GM21717 (cell line): ENCODE measurements at regions not wholly inside any gene's neighbourhood (a gene's known extent, or its start where the extent isn't known, plus 50 kb on each side); places are given as distances from the start of the nearest gene placed in this dataset.
"Not testable (repeated sequence)": the region's sequence is repeated elsewhere in the genome, so short reads cannot be mapped to it uniquely, and the experiment has no call there.

Experiments used
- ATAC-seq: cut with Tn5 transposase; IDR thresholded peaks from one replicate; pipeline ENCODE4 v1.9.1; 2021; ENCODE audit warnings: mild to moderate bottlenecking, moderate library complexity; ENCODE audit not compliant: unreplicated experiment

- ATAC-seq: no peak
Measured at GRCh38 chr9:100700689-100701318, 122.9 kb downstream of the CAVIN4 start.

- peak; percentile 87 for ATAC-seq
Measured at GRCh38 chr9:100714372-100715099, 136.7 kb downstream of the CAVIN4 start.

GRCh38 chr9:100715100-100715380 lies 137.2 kb downstream of the CAVIN4 start:
- no peak for ATAC-seq

- no peak for ATAC-seq
Measured at GRCh38 chr9:100718717-100719116, 140.8 kb downstream of the CAVIN4 start.

GRCh38 chr9:100720922-100721321 lies 143.0 kb downstream of the CAVIN4 start:
- ATAC-seq: no peak

GRCh38 chr9:100724886-100725285 lies 147.0 kb downstream of the CAVIN4 start:
- ATAC-seq: no peak

- ATAC-seq: no peak
Measured at GRCh38 chr9:100725371-100725770, 147.5 kb downstream of the CAVIN4 start.

GRCh38 chr9:100729336-100729895 lies 151.5 kb downstream of the CAVIN4 start:
- ATAC-seq: no peak

GRCh38 chr9:100730086-100730485 lies 152.2 kb downstream of the CAVIN4 start:
- no peak for ATAC-seq

- ATAC-seq: no peak
Measured at GRCh38 chr9:100731038-100731556, 153.2 kb downstream of the CAVIN4 start.

- ATAC-seq: no peak
Measured at GRCh38 chr9:100731557-100731956, 153.7 kb downstream of the CAVIN4 start.

GRCh38 chr9:100739208-100739607 lies 161.3 kb downstream of the CAVIN4 start:
- ATAC-seq: no peak

- ATAC-seq: no peak
Measured at GRCh38 chr9:100739666-100740065, 161.8 kb downstream of the CAVIN4 start.

- ATAC-seq: not testable (repeated sequence)
Measured at GRCh38 chr9:100748930-100749329, 171.1 kb downstream of the CAVIN4 start.

- no peak for ATAC-seq
Measured at GRCh38 chr9:100756217-100756616, 178.3 kb downstream of the CAVIN4 start.

GRCh38 chr9:100759215-100759614 lies 181.3 kb downstream of the CAVIN4 start:
- no peak for ATAC-seq

GRCh38 chr9:100761276-100761802 lies 183.5 kb downstream of the CAVIN4 start:
- no peak for ATAC-seq

GRCh38 chr9:100774326-100774725 lies 196.4 kb downstream of the CAVIN4 start:
- ATAC-seq: no peak

- ATAC-seq: no peak
Measured at GRCh38 chr9:100774962-100775361, 197.1 kb downstream of the CAVIN4 start.

GRCh38 chr9:100775912-100776311 lies 198.0 kb downstream of the CAVIN4 start:
- no peak for ATAC-seq

- no peak for ATAC-seq
Measured at GRCh38 chr9:100784755-100785154, 206.9 kb downstream of the CAVIN4 start.

- ATAC-seq: no peak
Measured at GRCh38 chr9:100785946-100786345, 208.1 kb downstream of the CAVIN4 start.
